ENCODE measurements at regions not wholly inside any gene's neighbourhood (a gene's known extent, or its start where the extent isn't known, plus 50 kb on each side); places are given as distances from the start of the nearest gene placed in this dataset.

DNA sequence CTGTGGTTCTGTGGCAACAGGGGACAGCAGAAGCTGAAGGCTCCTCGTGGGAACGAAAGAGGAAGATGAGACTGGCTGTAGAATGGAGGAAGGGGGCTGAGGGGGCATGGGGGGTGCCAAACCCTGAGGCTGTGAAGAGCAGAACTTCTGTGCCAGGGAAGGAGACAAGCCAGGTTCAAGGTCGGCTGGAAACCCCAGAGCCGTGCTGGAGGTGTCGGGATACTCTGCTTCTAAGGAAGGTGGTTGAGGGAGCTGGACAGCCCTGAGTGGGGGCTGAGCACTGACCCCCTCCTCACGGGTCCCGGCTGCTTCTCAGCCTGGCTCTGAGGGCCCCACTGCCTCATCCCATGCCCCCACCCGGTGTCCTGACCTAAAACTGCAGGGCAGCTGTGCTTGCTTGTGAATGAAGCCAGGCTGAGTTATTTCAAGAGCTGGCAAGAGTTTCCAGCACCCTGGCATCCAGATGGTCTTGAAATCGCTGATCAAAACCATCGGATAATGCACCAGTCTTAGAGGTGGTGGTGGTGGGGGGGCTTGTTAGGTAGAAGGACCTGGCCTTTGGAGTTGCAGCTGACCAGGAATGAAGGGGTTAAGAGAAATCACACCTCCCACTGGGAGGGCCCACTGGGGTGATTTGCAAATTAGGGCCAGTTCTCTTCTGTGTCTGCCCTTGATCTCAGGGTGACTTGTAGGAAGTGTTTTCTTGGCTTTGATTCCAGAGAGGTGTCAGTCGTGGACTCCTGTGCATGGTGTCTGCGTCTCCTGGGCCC, 218.9 kb upstream of the C1orf174 start:
- H3K36me3 ChIP-seq (ENCODE audit: control insufficient read depth in 1 of 2, insufficient read depth in 2 of 2, low read length in 2 of 2): no peaks in the 10 kb centered on the region
- no peaks in the 10 kb centered on the region for H3K4me1 ChIP-seq (ENCODE audit: control insufficient read depth in 1 of 2, insufficient read depth in 2 of 2, low read length in 2 of 2)
- peaks cover 0 to 9% of the 10 kb centered on the region in 2 donors for H3K9me3 ChIP-seq (ENCODE audit: control insufficient read depth in 1 of 2, low read length in 2 of 2)
- H3K4me3 ChIP-seq (ENCODE audit: low read depth in 1 of 2, low read length in 2 of 2): no peak overlapping the region
- H3K27ac ChIP-seq (ENCODE audit: low read length): no peak overlapping the region
- no peaks in the 10 kb centered on the region for H3K27me3 ChIP-seq (ENCODE audit: low read depth, low read length)

DNA sequence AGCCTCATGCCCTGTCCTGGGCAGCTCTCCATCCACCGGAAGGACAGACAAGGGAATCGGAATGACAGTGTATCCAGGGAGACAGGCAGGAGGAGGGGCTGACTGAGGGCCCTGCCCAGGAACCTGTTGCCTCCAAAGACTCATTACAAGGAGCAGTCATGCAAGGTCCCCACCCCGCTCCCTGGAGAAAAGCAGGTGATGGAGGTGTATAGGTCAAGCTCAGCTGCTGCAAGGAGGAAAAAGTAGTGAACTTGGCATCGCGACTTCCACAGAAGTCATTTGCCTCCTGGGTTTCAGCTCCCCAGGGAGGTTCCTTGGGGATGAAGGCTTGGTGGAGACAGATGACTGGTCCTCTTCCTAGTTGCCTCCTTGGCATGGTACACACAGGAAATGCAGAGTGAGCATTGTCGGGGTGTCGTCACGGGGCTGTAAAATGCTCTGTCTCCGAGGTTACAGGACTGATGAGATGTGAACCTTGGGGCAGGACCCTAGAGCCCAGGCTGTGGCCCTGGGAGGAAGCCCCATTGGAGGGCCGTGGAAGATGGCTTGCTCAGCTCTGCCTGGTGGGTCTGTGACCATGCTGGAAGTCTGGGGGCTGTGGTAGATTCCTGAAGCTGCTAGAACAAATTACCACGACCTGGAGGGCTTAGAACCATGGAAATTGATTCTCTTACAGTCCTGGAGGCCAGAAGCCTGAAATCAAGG, 219.6 kb upstream of the C1orf174 start:
- H3K9me3 ChIP-seq (ENCODE audit: control insufficient read depth in 1 of 2, low read length in 2 of 2): peaks cover 0 to 9% of the 10 kb centered on the region in 2 donors
- no peaks in the 10 kb centered on the region for H3K36me3 ChIP-seq (ENCODE audit: control insufficient read depth in 1 of 2, insufficient read depth in 2 of 2, low read length in 2 of 2)
- H3K27ac ChIP-seq (ENCODE audit: low read length): no peak overlapping the region
- no peak overlapping the region for H3K4me3 ChIP-seq (ENCODE audit: low read depth in 1 of 2, low read length in 2 of 2)
- no peaks in the 10 kb centered on the region for H3K27me3 ChIP-seq (ENCODE audit: low read depth, low read length)
- H3K4me1 ChIP-seq (ENCODE audit: control insufficient read depth in 1 of 2, insufficient read depth in 2 of 2, low read length in 2 of 2): no peaks in the 10 kb centered on the region

DNA sequence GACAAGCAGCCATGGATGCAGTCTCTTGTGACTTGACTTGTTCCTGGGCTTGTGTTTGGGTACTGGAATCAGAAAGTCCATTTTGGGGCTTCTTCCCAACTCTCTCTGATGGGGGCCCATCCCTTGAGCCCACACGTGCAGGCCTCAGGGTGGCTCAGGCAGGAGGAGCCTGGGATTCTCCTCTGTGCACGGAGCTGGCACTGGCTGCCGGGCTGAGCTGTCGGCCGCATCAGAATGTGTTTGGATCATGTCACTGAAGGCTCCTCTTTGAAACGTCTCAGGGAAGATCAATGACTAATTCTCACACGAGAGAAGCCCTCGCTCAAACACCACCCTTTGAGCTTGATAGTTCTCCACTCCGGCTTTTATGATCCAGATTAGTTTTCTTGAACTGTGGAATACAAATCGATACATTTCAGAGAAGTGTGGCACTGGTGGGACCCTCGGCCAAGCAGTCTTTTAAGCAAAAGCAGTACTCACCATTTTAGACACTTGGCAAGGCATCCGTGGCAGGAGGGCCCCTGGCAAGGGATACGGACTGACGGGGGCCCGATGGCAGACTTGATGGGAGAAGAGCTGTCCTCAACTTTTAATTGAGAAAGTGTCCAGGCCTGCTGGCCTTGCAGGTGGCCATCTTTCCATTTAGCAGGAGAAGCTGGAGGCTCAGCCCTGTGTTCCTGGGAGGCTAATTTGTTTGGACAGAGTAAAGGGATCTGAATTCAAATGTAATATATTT, 220.7 kb upstream of the C1orf174 start:
- Histone ChIP-seq H3K9me3 (ENCODE audit: control insufficient read depth in 1 of 2, low read length in 2 of 2) (peaks cover 0 to 9% of the 10 kb centered on the region in 2 donors), H3K4me1 (ENCODE audit: control insufficient read depth in 1 of 2, insufficient read depth in 2 of 2, low read length in 2 of 2) (no peaks in the 10 kb centered on the region), H3K27me3 (ENCODE audit: low read depth, low read length) (no peaks in the 10 kb centered on the region), H3K4me3 (ENCODE audit: low read depth in 1 of 2, low read length in 2 of 2) (no peak overlapping the region), H3K36me3 (ENCODE audit: control insufficient read depth in 1 of 2, insufficient read depth in 2 of 2, low read length in 2 of 2) (no peaks in the 10 kb centered on the region), H3K27ac (ENCODE audit: low read length) (no peak overlapping the region)

DNA sequence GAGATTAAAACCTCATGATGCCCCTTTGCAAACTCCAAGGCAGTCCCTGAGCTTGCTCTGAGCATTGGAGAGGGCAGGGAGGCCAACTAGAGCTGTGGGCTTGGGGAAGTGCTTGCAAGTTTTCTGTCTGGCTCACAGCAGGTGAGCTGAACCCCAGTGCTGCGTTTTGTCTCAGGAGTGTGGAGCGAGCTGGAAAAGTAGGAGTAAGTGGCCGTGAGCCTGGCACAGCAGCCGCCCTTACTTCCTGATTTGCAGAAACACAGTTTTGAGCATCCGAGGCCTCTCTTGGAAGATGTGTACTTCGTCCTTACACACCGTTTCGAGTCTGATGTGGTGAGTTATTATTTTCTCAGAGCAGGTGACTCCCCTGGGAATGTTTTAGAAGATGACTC, 221.2 kb upstream of the C1orf174 start:
- Histone ChIP-seq H3K36me3 (ENCODE audit: control insufficient read depth in 1 of 2, insufficient read depth in 2 of 2, low read length in 2 of 2) (no peaks in the 10 kb centered on the region), H3K27ac (ENCODE audit: low read length) (no peak overlapping the region), H3K4me3 (ENCODE audit: low read depth in 1 of 2, low read length in 2 of 2) (no peak overlapping the region), H3K4me1 (ENCODE audit: control insufficient read depth in 1 of 2, insufficient read depth in 2 of 2, low read length in 2 of 2) (no peaks in the 10 kb centered on the region), H3K9me3 (ENCODE audit: control insufficient read depth in 1 of 2, low read length in 2 of 2) (peaks cover 0 to 9% of the 10 kb centered on the region in 2 donors), H3K27me3 (ENCODE audit: low read depth, low read length) (no peaks in the 10 kb centered on the region)

DNA sequence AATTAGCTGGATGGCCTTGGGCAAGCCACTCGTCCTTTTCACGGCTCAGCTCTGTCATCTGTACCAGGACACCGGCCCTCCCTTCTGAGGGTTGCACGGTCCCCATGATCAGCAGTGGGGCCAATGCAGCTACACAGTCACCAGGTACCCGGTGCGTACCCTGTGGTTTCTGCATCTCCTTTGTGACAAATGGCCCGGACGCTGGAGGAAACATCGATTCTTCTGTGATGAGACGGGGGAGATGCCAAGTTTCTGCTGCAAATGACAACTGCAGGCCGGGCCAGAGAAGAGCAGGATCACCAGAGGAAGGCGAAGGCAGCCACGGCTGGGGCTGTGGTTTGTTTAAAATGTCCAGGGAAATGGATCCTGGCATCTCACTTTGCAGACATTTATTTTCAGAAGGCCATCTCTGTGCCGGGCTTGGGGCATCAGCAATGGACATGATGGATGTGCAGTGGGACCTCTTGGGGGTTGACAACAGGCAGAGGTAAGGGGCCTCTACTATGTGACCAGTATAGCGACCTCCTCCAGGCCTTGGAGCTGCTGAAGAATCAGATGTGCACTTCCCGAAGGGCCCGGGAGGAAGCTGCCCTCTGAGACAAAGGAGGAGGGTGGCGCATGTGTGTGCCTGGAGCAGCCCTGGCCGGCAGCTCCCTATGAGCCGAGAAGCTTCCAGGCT, 221.9 kb upstream of the C1orf174 start:
- Histone ChIP-seq H3K4me1 (ENCODE audit: control insufficient read depth in 1 of 2, insufficient read depth in 2 of 2, low read length in 2 of 2) (no peaks in the 10 kb centered on the region), H3K27ac (ENCODE audit: low read length) (no peak overlapping the region), H3K9me3 (ENCODE audit: control insufficient read depth in 1 of 2, low read length in 2 of 2) (peaks cover 0 to 9% of the 10 kb centered on the region in 2 donors)

DNA sequence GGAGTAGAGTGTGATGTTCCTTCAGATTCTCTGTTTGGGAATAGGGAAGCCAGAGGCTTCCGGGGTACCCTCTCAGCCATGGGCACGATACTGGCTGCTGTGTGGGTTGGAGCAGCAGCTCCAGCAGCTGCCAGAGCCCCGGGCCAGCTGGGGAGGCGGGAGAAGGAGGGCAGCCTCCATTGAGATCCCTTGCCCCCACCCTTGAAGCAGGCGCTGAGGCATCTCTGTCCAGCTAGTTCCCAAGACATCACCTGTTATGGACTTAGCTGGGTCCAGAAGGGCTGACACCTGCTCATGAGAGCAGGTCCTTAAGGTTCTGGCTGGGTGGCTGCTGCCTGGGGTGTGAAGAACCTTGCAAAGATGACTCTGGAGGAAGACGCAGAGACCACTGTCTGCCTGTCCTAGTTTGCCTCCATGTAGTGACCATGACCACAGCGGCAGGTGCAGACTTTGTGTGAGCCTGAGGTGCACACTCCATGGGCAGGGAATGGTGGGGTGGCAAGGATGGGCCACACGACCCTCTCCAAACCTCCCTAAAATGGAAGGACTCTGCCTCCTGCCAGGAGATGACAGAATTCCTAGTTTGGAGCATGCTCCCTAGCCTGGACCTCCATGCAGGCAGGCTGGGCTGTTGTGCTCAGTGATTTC, 222.6 kb upstream of the C1orf174 start:
- Histone ChIP-seq H3K27ac (ENCODE audit: low read length) (no peak overlapping the region), H3K36me3 (ENCODE audit: control insufficient read depth in 1 of 2, insufficient read depth in 2 of 2, low read length in 2 of 2) (no peaks in the 10 kb centered on the region), H3K4me3 (ENCODE audit: low read depth in 1 of 2, low read length in 2 of 2) (no peak overlapping the region), H3K4me1 (ENCODE audit: control insufficient read depth in 1 of 2, insufficient read depth in 2 of 2, low read length in 2 of 2) (no peaks in the 10 kb centered on the region), H3K27me3 (ENCODE audit: low read depth, low read length) (no peaks in the 10 kb centered on the region), H3K9me3 (ENCODE audit: control insufficient read depth in 1 of 2, low read length in 2 of 2) (peaks cover 0 to 9% of the 10 kb centered on the region in 2 donors)

More for the DNA sequence above, 221.9 kb upstream of the C1orf174 start:
- Histone ChIP-seq H3K27me3 (ENCODE audit: low read depth, low read length) (no peaks in the 10 kb centered on the region), H3K4me3 (ENCODE audit: low read depth in 1 of 2, low read length in 2 of 2) (no peak overlapping the region), H3K36me3 (ENCODE audit: control insufficient read depth in 1 of 2, insufficient read depth in 2 of 2, low read length in 2 of 2) (no peaks in the 10 kb centered on the region)

DNA sequence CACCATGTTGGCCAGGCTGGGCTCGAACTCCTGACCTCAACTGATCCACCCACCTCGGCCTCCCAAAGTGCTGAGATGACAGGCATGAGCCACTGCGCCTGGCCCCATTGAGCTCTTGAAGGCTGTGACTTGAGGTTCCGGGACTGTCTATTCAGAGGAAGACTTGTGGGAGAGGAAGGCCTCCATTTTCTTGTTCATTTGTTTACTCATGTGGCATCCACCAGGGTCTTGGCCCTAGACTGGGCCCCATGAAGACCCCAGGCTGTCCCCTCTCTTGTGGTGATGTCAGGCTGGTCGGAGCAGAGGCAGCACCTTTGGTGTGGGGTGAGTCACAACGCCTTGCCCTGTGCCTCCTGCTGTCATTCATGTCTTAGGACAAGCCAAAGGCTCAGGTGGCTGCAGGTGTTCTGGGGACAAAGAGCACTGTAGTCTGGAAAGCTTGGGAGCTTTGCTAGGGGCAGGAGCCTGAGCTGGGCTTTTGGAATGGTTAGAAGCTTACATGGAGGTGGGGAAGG, 224.6 kb upstream of the C1orf174 start:
- Histone ChIP-seq H3K36me3 (ENCODE audit: control insufficient read depth in 1 of 2, insufficient read depth in 2 of 2, low read length in 2 of 2) (no peaks in the 10 kb centered on the region), H3K9me3 (ENCODE audit: control insufficient read depth in 1 of 2, low read length in 2 of 2) (peaks cover 0 to 9% of the 10 kb centered on the region in 2 donors), H3K27me3 (ENCODE audit: low read depth, low read length) (no peaks in the 10 kb centered on the region), H3K4me1 (ENCODE audit: control insufficient read depth in 1 of 2, insufficient read depth in 2 of 2, low read length in 2 of 2) (no peaks in the 10 kb centered on the region), H3K27ac (ENCODE audit: low read length) (no peak overlapping the region), H3K4me3 (ENCODE audit: low read depth in 1 of 2, low read length in 2 of 2) (no peak overlapping the region)

DNA sequence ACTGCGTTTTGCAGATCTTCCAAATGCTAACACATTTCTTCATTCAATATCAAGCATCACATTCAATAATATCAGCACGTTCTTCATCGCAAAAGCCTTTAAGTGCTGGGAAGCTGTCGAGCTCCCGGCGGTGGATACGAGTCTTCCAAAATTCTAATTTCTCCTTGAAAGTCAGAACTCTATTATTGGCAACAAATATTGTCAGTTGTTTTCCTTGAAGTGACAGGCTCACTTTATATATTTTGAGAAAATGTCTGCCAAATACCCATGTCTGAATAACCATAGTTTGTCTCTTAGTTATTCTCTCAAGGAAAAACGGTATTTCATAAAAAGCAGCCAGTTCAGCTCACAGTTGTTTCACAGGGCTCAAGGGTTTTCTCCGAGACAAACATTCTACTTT, 226.2 kb upstream of the C1orf174 start:
- Histone ChIP-seq H3K36me3 (ENCODE audit: control insufficient read depth in 1 of 2, insufficient read depth in 2 of 2, low read length in 2 of 2) (no peaks in the 10 kb centered on the region), H3K27ac (ENCODE audit: low read length) (no peak overlapping the region), H3K27me3 (ENCODE audit: low read depth, low read length) (no peaks in the 10 kb centered on the region), H3K4me1 (ENCODE audit: control insufficient read depth in 1 of 2, insufficient read depth in 2 of 2, low read length in 2 of 2) (no peaks in the 10 kb centered on the region), H3K9me3 (ENCODE audit: control insufficient read depth in 1 of 2, low read length in 2 of 2) (peaks cover 0 to 9% of the 10 kb centered on the region in 2 donors), H3K4me3 (ENCODE audit: low read depth in 1 of 2, low read length in 2 of 2) (no peak overlapping the region)

DNA sequence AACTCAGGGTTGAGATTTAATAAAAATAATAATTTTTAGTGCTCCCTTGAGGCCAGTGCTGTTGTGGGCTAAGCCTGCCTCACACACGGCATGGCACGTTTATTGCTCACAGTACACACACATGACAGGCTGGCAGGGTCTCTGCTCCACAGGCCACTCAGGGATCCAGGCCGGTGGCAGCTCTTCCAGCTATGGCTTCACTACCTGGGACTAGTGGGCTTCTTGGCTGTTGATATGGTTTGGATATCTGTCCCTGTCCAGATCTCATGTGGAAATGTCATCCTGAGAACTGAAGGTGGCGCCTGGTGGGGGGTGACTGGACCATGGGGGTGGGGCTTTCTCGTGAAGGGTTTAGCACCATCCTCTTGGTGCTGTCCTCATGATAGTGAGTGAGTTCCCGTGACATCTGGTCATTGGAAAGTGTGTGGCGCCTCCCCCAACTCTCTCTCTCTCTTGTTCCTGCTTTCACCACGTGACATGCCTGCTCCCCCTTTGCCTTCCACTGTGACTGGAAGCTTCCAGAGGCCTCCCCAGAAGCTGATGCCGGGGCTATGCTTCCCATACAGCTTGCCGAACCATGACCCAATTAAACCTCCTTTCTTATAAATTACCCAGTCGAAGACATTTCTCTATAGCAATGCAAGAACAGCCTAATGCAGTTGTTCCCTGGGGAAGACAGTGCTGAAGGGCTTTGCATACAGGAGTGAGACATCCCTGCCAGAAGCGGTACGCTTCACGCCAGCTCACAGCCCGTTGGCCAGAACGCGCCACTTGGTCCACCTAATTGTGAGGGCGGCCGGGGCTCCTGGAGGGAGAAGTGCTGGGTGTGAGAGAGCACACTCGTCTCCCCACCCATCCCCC, 226.9 kb upstream of the C1orf174 start:
- Histone ChIP-seq H3K9me3 (ENCODE audit: control insufficient read depth in 1 of 2, low read length in 2 of 2) (peaks cover 0 to 9% of the 10 kb centered on the region in 2 donors), H3K4me1 (ENCODE audit: control insufficient read depth in 1 of 2, insufficient read depth in 2 of 2, low read length in 2 of 2) (no peaks in the 10 kb centered on the region), H3K27ac (ENCODE audit: low read length) (no peak overlapping the region), H3K27me3 (ENCODE audit: low read depth, low read length) (no peaks in the 10 kb centered on the region), H3K36me3 (ENCODE audit: control insufficient read depth in 1 of 2, insufficient read depth in 2 of 2, low read length in 2 of 2) (no peaks in the 10 kb centered on the region), H3K4me3 (ENCODE audit: low read depth in 1 of 2, low read length in 2 of 2) (no peak overlapping the region)

DNA sequence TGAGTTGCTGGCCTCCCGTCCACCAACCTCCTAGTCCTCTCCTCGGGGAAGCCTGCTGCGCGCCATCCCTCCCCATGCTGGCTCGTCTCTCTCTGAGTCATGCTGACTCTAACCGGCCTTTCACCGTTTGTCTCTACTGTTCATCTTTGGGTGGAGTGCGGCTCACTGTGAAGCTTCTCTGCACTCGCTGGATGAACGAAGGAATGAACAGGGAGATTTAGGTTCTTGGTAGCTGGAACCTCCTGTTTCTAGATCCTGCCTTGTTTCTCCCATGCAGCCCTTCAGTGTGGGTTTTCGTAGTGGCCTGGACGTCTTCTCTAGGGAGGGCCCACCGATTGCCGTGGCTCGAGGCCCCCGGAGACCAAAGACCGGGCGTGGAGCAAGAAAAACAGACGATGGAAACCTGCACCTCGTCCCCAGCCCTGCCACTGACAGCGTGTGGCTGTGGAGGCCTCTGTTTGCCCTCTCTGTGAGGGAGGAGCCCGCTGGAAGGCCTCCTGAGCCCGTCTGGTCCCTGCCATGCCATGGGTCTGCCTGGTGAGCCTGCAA, 227.6 kb upstream of the C1orf174 start:
- Histone ChIP-seq H3K4me1 (ENCODE audit: control insufficient read depth in 1 of 2, insufficient read depth in 2 of 2, low read length in 2 of 2) (no peaks in the 10 kb centered on the region), H3K27ac (ENCODE audit: low read length) (no peak overlapping the region), H3K9me3 (ENCODE audit: control insufficient read depth in 1 of 2, low read length in 2 of 2) (peaks cover 0 to 9% of the 10 kb centered on the region in 2 donors), H3K4me3 (ENCODE audit: low read depth in 1 of 2, low read length in 2 of 2) (no peak overlapping the region), H3K27me3 (ENCODE audit: low read depth, low read length) (no peaks in the 10 kb centered on the region), H3K36me3 (ENCODE audit: control insufficient read depth in 1 of 2, insufficient read depth in 2 of 2, low read length in 2 of 2) (no peaks in the 10 kb centered on the region)

Measured in muscle layer of duodenum (tissue), 2 donors.